Activated CD4-positive, CD25-positive, alpha-beta regulatory T cell (primary cell): ENCODE measurements at regions not wholly inside any gene's neighbourhood (a gene's known extent, or its start where the extent isn't known, plus 50 kb on each side); places are given as distances from the start of the nearest gene placed in this dataset.
"Not testable (repeated sequence)": the region's sequence is repeated elsewhere in the genome, so short reads cannot be mapped to it uniquely, and the experiment has no call there.

Experiments
- DNase-seq, 4 experiments: peaks; one replicate each; lab custom pipeline; 2025; lab: John Stamatoyannopoulos, UW

DNA sequence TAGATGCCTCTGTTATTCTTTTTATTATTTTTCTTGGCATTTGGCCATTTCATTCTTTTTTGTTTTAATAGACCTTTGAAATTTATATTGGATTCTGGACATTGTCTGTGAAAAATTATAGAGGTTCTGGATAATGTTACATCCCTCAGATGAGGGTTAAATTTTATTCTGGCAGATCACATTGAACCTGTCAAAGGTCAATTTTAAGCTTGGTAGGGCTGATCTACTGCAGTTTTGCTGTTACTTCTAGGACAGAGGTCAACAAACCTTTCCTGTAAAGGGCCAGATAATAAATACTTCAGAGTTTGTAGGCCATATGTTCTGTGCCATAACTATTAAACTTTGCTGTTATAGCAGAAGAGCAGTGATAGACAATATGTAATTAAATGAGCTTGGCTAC, 318.9 kb upstream of the DPPA4 start:
- no peak for DNase-seq

DNA sequence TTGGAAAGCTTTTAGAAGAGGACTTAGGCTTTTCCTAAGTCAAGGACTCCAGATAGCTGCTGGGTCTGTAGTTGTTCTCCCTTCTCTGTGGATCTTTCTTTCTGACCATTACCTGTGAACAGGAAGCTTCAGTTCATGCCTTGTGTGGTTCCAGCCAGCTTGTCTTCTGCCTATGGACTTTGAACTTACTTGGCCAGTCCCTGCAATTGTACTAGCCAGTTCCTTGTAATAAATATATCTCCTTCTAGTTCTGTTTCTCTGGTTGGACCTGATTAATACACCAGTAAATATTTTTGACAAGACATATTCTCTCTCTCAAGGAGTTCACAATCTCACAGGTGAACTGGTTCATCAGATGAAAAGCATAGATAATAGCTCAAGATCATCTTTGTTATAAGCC, 341.3 kb upstream of the DPPA4 start:
- no peak for DNase-seq

DNA sequence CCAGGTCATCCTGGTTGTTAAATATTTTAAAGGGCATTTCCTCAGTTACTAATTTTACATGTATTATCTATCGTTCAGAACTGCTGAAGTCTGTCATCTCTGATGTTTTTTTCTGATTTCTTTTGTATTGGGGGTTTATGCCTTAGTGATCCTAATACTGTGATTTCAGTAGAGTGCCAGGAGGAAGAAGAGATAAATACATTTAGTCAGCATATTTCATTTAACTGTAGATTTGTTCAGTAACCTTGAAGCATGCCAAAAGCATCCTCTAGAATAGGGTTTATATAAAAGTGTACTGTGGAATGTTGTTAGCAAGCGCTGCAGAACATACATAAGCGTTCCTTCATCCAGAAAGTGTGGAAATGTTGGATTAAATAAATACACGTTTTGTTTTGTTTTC, 342.3 kb upstream of the DPPA4 start:
- no peak for DNase-seq

DNA sequence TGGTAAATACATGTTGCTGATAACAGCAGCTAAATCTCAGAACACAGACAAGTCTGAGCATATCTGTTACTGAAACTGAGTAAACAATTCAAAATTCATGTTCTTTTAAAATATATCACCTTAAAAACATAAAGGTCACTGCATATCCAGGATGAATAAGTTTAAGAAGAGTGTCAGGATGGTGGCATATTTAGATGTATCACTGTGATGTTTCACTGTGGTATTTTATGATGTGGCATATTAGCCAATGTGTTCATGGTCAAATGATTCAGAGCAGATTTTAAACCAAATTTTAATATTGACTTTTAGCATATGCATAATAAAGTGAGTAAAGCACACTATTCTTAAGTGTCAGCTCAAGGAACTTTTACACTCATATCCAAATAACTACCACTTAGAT, 346.4 kb upstream of the DPPA4 start:
- DNase-seq = no peak

DNA sequence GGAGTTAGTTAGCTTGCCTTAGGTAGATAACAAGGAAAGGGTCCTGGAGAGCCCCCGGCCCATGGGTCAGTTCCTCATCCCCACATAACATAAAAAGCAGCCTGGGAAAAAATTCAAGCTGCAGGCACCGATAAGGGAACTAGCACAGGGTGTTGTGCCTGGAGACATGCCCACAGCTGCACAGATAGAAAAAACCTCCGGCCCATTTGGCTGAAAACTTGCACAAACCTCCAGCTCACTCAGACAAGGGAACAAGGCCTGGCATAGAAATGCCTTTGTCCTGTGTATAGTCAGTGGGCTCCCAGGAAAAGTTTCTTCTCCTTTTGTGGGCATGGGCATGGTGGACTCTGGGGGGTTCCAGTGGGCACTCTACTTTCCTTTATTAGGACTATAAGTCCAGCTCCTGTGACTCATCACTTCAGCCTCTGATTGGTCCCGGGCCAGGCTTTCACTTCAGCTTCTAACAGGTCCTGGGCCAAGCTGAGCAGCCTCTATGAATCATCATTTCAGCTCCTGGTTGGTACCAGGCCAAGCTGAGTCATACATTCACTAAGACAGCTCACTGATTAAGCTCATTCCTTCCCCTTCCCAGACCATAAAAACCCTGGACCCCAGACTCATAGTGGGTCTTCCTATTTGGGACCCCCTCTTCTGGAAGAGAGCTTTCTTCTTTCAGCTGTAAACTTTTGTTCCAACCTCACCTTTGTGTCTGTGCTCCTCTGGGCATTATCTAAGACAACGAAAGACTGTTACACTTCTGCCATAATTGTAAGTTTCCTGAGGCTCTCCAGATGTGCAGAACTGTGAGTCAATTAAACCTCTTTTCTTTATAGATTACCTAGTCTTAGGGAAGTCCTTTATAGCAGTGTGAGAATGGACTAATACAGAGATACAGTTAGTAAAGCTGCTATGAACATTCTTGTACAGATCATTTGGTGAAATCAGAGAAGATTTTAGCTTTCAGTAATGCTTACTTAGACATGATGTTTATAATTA, 348.0 kb upstream of the DPPA4 start:
- no peak for DNase-seq

DNA sequence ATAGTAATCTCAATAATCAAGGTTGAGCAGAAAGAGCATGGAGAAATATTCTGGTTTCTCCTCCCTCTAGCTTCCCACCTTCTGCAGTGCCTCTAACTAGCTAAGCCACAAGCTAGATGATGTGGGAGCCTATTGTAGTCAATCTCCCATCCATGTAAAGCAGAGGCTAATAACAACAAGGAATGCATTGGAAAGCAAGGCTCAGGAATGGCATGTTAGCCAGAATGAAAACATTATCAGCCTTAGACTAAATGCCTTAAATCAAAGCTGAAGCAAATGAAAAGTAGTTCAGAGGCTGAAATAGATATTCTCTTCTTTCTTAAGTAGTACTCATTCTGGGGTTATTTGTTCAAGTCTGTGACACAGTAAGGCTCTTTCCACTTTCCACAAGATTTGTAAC, 350.3 kb upstream of the DPPA4 start:
- no peak for DNase-seq

DNA sequence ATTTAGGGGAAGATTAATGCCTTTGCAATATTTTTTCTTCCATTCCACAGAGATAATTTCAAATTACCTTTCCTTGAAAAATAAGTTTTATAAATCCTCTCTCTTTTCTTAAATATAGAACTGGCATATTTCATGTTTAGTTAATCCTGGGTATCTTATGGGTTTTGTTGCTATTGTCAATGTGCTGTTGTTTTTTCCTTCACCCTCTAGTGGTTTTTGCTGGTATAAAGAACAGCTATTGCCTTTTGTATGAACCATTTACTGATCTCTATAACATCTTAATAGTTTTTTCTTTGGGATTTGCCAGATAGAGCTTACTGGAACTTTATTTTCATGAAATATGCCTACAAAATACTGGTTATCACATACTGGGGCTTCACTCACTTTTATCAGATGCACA, 359.6 kb upstream of the DPPA4 start:
- no peak for DNase-seq

DNA sequence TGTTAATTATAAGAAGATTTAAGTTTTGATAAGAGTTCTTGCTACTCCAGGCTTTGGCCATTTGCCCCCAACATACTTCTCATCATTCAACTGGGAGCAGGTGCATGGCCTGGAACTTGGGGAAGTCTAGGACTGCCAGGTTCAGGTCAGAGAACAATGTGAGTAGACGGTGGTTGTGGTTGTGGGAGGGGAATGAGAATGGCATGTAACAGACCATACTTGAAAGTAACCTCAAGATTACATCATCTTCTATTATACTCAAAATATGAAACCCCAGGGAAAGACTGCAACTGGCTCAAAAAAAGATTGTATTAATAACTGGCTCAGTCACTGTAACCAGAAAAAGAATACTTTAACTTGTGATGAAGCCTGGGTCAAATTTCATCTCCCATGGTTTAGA, 364.9 kb upstream of the DPPA4 start:
- DNase-seq = no peak

DNA sequence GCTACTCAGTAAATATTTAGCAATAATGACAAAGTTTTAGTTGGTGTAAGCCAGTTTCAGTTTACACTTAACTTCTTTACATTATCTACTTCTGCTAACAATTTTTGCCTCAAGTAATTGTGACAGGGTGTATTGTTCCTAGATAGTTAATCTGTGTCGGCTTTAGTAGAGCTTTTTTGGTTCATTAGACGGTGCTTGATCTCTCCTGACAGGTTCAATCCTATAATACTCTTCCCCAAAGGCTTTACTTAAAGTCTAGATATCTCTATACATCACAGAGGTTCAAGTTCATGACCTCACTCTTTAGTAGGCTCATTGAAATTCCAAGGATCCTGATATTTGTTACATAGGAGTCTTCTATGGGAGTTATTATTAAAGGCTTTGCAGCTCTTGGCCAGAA, 365.6 kb upstream of the DPPA4 start:
- no peak for DNase-seq

DNA sequence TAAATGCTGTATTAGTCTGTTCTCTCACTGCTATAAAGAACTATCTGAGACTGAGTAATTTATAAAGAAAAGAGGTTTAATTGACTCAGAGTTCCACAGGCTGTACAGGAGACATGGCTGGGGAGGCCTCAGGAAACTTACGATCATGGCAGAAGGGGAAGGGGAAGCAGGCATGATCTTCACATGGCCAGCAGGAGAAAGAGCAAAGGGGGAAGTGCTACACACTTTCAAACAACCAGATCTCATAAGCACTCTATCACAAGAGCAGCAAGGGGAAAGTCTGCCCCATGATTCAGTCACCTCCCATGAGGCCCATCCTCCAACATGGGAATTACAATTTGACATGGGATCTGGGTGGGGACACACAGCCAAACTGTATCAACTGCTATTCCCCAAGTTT, 367.8 kb upstream of the DPPA4 start:
- DNase-seq = not testable (repeated sequence)

DNA sequence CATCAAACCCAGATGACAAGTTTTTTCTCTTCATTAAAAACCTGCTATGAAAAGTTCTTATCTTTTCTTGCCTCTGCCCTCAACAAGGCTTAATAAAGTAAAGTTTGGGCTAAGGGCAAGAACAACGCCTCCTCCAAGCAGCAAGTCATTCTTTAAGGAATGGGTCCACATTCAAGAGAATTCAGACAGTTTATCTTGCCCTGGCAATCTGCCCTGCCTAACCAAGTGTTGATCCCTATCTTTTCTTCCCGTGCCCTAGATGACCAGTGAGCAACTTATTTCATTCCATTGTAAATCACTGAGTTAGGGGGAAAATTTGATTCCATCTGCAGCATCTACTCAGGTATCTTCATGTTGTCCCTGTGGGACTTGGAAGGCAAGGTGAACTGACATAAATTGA, 370.3 kb upstream of the DPPA4 start:
- DNase-seq = no peak

DNA sequence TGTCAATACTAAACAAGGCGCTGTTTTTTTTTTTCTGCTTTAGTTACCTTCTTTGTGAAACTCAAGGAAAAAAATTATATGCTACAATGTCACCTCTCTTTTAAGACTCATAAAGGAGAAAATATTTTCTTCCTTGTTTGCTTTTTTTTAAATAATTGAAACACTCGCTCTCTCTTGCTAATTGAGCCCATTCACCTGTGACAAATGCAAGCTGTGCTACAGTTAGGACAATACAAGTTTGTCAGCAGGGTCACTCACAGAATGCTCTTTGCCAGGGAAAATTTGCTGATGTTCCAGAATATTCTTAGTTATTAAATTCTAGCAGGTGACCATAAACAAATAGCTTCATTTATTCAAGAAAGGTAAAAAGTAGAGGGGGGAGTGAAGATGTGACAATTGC, 375.9 kb upstream of the DPPA4 start:
- no peak for DNase-seq

DNA sequence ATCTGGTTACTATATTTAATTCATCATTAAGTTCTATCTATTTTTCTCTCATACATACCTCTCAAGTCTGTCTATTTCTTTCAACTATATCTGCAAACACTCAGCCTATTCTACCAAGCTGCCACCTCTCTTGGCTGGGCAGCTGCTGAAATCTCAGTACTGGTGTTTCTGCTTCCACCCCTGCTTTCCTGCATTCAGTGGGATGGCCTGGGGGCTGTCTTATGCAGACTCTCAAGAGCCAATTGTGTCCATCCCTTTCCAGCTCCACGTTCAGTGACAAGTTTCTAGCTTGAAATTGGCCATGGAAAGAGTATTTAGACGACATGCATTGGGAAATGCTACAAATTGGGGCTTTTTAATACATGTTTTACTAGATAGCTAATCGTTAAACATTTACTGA, 378.4 kb upstream of the DPPA4 start:
- no peak for DNase-seq

DNA sequence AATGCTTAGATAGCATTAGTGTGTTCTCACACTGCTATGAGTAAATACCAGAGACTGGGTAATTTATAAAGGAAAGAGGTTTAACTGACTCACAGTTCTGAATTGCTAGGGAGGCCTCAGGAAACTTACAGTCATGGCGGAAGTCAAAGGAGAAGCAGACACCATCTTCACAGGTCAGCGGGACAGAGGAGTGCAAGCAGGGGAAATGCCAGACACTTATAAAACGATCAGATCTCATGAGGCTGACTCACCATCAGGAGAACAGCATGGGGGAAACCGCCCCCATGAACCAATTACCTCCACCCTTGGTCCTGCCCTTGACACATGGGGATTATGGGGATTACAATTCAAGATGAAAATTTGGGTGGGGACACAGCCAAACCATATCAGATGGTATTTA, 381.5 kb upstream of the DPPA4 start:
- no peak for DNase-seq

DNA sequence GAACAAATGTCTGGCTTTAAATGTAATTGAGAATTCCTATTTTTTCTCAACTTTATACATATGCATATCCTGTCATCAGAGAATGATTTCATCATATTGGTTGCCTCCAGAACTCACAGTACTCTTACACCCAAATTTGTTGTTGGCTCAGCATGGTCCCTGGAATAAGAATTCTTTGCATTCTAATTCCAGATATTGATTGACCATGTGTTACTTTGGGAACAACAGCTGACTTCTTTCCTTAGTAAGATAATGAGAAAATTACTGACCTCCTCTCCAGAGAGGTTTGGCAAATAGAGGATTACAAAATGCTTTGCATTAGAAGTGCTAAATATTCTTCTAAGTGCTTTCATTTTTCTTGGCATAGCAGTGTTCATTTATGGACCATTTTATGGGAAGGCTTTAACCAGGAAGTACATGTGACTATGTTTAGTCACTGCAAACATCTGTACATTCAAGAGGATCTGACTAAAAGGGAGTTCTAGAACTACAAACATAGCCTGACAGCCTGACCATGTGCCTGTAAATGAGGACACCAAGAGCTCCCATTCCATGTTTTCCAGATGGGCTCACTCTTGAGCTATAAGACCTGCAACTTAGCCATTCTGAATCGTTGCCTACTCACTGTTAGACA, 391.6 kb upstream of the DPPA4 start:
- no peak for DNase-seq

DNA sequence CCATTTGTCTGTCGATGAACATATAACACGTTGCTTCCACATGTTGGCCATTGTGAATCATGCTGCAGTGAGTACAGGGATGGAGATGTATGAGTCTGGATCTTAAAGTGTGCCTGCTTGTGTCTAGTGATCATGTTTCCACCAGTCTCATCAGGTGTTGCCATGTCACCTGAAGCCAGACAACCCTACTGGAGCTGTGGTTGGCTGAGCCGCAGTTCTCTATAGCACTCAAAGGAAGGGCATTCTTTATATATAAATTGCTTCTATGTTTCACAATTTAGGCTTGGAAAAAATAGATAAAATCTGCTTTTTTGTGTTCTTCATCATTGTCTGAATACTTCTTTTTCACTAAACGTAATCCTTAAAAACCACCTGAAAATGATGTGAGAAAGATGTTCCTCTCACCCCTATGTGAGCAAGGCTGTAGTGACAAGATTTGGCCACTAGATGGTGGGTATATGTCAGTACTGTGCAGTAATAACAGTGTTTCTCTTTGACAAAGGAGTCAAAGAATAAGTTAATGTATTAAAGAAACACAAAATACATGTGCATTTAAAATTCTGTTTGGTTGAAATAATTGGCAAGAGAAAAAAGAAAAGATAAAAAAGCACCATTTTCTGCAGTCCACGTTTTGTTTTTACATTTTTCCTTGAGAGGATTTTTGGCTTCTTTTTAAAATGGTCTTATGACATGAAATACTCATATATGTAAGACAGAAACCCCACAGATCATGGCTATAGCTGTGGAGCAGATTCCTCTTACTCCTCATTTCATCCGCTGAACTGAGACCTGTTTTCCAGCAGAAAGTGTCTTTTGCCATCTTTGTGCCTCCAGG, 394.5 kb upstream of the DPPA4 start:
- peak; percentile 13 to 27 (median 21) for DNase-seq

DNA sequence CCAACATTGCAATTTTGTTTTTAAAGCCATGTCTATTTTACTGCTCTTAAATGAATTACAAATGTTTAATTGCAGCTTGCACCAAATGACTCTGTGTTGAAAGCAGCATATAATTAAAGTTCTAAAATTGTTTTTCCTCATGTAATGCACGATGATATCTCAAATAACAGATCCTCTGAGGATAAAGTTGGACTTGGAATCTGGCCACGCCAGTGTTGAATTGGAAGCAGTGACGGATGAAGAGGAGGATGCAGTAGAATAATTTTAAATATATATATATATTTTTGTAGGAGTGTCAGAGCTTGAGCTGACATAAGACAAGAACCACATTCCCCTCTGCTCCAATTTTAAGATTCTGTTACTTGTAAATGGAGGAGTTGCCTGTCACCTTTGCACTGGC, 406.6 kb upstream of the DPPA4 start:
- DNase-seq = no peak

DNA sequence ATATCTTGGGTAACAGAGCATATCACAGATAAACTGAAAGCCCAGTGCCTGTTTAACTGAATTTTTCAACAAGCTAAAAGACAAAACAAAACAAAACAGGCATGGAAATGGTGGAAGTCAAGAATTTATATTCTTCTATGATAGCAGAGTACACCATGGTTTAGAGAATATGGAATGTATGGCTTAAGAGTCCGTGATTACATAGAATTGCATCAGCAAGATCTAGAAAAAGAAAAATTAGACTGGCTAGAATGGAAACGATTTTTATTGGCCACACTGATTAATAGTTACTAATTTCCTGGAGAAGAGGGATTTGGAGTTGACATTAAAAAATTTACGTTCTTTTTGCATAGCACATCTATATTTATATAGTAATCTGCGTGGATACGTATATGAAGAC, 435.2 kb upstream of the DPPA4 start:
- DNase-seq = no peak

DNA sequence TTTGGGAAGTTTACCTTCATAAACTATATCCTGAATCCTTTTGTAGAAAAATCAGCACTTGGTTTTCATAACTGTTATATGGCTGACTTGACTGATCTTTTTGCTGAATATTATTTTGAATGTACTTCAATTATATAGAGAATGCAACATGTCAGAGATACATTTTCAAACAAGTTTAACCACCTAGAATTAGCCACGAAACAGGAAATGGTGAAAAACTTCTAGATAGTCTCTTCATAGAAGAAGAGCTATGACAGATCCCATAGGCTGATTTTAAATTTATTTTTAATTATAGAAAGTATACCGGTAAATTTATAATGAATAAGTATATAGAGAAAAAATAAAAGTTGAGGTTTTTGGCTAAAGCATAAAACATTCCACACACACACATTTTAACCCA, 436.8 kb upstream of the DPPA4 start:
- no peak for DNase-seq

DNA sequence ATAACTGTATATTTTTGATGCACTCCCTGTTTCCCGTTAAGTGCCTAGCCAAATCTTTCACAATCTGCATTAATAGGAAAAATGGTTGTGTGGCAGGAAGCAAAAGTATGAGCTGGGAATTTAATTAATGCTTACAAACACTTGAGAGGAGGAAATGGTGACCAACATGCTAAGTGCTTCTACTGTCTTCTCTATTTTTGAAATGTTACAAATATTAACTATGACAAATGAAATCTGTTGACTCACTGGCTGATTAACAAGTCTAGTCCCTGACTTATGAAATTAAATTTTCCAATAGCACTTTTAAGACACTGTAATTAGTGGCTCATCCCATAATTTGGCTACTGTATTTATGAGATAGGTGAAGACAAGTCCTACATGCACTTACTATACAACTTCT, 446.9 kb upstream of the DPPA4 start:
- no peak for DNase-seq

DNA sequence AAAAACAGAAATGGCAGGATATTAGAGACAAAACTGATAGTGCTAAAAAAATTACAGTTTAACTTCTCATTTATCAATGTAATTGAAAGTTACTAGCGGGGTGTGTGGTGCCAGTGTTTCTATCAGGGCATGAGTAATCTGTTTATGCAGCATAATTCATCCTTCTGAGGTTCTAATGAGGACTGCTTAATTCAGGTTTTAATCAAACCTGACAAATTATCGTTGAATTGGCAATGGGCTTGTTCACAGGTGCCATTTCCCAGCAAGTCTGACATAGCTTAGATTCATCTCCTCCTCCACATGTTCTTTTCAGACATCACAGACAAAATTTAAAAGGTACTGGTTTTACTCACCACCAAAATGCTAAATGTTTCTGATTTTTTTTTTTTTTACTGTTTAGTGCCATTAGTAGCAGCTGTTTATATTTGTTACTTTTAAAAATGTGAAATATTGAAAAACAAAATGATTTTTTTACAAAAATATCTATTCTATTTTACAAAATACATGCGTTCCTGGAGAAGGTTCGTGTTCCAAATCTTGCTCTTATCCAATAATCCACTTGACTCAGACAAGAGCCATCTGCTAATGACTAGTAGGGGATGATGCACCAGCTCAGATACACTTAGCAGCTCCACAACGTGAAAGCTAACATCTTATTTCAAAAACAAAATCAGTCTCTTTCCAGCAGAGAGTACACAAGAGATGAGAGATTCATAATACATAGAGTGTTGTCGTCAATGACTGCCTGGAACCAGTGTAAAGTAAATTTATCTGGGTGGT, 447.7 kb upstream of the DPPA4 start:
- no peak for DNase-seq

DNA sequence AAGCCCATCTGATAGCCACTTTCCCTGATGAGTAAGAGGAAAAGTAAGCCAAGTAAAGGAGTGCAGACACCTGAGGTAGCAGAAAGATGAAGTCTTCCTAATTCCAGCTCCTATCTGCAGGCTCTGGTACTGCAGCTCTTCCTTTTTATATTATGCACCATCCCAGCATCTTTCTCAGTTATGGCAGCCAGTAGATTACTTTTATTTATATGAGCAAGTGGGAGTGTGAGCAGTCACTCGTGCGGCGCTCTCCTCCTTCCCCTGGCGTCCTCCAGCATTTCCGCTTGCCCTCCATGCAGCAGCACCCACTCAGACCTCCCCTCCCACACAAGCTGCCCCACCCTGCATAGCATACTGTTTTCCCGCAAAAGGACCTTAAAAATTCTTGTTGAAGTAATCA, 465.9 kb upstream of the DPPA4 start:
- no peak for DNase-seq
